ENCODE measurements at regions not wholly inside any gene's neighbourhood (a gene's known extent, or its start where the extent isn't known, plus 50 kb on each side); places are given as distances from the start of the nearest gene placed in this dataset.

GRCh38 chr2:194674043-194674442 is 983.0 kb upstream of the SLC39A10 start:
- TF ChIP-seq CTCF (IDR thresholded peaks at IDR 0.05; ENCODE audit: insufficient read depth, low read depth, low read length) (no peak), EZH2 (IDR thresholded peaks at IDR 0.05; ENCODE audit: insufficient read depth, low read length) (no peak)
